ENCODE measurements at regions not wholly inside any gene's neighbourhood (a gene's known extent, or its start where the extent isn't known, plus 50 kb on each side); places are given as distances from the start of the nearest gene placed in this dataset.

DNA sequence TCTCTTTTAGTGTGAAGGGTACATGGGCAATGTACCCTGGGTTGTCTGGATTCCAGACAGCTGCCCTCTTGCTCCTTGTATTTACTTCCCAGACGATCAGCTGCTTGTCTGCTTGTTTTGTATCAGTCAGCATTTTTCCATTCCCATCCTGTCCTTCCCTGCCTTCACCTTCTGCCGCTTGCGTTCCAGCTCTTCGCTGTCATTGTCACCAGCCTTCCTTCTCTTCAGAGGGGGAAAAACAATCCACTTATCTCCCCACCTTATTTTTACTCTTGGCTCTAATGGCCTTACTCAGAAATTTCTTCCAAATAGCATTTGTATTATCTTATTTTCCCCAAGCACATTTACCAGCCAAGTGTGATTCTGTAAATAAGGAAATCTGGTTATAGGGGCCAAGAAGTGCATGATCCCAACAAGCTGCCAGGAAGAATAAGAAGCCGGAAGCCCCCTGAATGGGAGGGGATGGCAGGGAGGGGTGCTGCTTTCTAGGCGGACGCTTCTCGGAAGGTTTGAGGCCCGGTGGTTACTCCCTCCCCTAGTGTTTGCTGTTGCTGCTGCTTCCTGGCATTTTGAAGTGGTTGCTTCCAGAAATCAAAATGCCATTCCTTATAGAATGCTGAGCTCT, 497.6 kb downstream of the NTRK3 start:
- Histone ChIP-seq H3K9ac (replicated peaks in 1 of 4; ENCODE audit: extremely low read depth in 1 of 4, low read depth in 3 of 4, low read length in 3 of 4) (no peak overlapping the region), H2BK20ac (ENCODE audit: low read length) (no peak overlapping the region), H3K14ac (ENCODE audit: insufficient read length) (no peak overlapping the region), H3K27ac (ENCODE audit: low read depth, low read length) (no peak overlapping the region), H3K79me1 (ENCODE audit: low read depth, low read length) (no peaks in the 10 kb centered on the region), H4K91ac (replicated peaks; ENCODE audit: insufficient read length, low read length) (no peak overlapping the region), H4K8ac (ENCODE audit: extremely low read depth, insufficient read depth, low read length) (no peak overlapping the region), H2BK12ac (ENCODE audit: low read depth, low read length) (no peak overlapping the region), H3K36me3 (ENCODE audit: control insufficient read depth in 2 of 4, insufficient read depth in 4 of 4, low read length in 3 of 4) (no peaks in the 10 kb centered on the region), H3K4me2 (ENCODE audit: insufficient read depth in 1 of 2, low read depth in 2 of 2, low read length in 2 of 2) (no peak overlapping the region), H3K23me2 (ENCODE audit: low read depth, low read length) (no peaks in the 10 kb centered on the region; the same call in 1 of the 2 replicates), H3K4me3 (ENCODE audit: extremely low read depth in 1 of 4, insufficient read depth in 2 of 4, low read depth in 3 of 4, low read length in 4 of 4) (no peak overlapping the region), H3K4me1 (replicated peaks in 1 of 4; ENCODE audit: control insufficient read depth in 3 of 4, insufficient read depth in 4 of 4, low read length in 3 of 4) (peaks cover 0 to under 1% (median 0%) of the 10 kb centered on the region in 4 experiments; a peak in 1 of 7 replicates), H3K18ac (ENCODE audit: extremely low read depth, low read length) (no peak overlapping the region), H2BK120ac (replicated peaks; ENCODE audit: low read depth, low read length) (no peak overlapping the region), H3K27me3 (replicated peaks in 1 of 4; ENCODE audit: control insufficient read depth in 3 of 4, extremely low read depth in 1 of 4, insufficient read depth in 3 of 4, low read length in 3 of 4) (no peaks in the 10 kb centered on the region), H2BK5ac (ENCODE audit: low read depth, low read length) (no peak overlapping the region), H2AFZ (ENCODE audit: low read length) (no peak overlapping the region), H3K56ac (replicated peaks; ENCODE audit: insufficient read length, low read depth, low read length) (no peak overlapping the region), H4K20me1 (replicated peaks in 1 of 2; ENCODE audit: control insufficient read depth in 1 of 2, insufficient read depth in 2 of 2, low read length in 2 of 2) (no peaks in the 10 kb centered on the region), H3K23ac (ENCODE audit: insufficient read length) (no peak overlapping the region), H3K79me2 (ENCODE audit: control insufficient read depth in 1 of 2, insufficient read depth in 2 of 2, low read length in 2 of 2) (no peaks in the 10 kb centered on the region), H3K9me3 (ENCODE audit: insufficient read depth in 2 of 2, low read depth in 1 of 2, low read length in 1 of 2) (no peaks in the 10 kb centered on the region), H4K5ac (ENCODE audit: insufficient read length, low read depth, low read length) (no peak overlapping the region), H2AK5ac (ENCODE audit: low read depth, low read length) (no peak overlapping the region), H2BK15ac (ENCODE audit: low read length) (no peak overlapping the region), H3K4ac (replicated peaks; ENCODE audit: insufficient read length, low read depth, low read length) (no peak overlapping the region)
- DNase-seq (ENCODE audit: low read depth in 1 of 2, low spot score in 2 of 2) (no peak), FAIRE-seq (no peak)
- peak; percentile 70 for TF ChIP-seq MAFK (IDR thresholded peaks at IDR 0.05; ENCODE audit: low read depth, low read length)
- TF ChIP-seq GTF2F1 (IDR thresholded peaks at IDR 0.05; ENCODE audit: borderline replicate concordance, low read depth, low read length), result no peak
- ChIA-PET POLR2A (ENCODE audit: partially characterized antibody) (no interaction called here), CTCF (ENCODE audit: partially characterized antibody) (no interaction called here)
- WGBS, 2 experiments (ENCODE audit: extremely low coverage in 1 of 2, insufficient coverage in 1 of 2, insufficient read length in 1 of 2, insufficient replicate concordance in 2 of 2, low coverage in 1 of 2, low lambda C conversion rate in 2 of 2, missing lambda C conversion rate in 1 of 2), result 96% methylated on average over 9 of the region's 9 CpGs; no CpG with 5 or more reads in 1 of the 2 experiments
